ENCODE measurements at regions not wholly inside any gene's neighbourhood (a gene's known extent, or its start where the extent isn't known, plus 50 kb on each side); places are given as distances from the start of the nearest gene placed in this dataset.

- no peak for DNase-seq (ENCODE audit: low read depth)
Observed at GRCh38 chr2:58291726-58292438, 50.8 kb upstream of the FANCL start.
